ENCODE measurements at regions not wholly inside any gene's neighbourhood (a gene's known extent, or its start where the extent isn't known, plus 50 kb on each side); places are given as distances from the start of the nearest gene placed in this dataset.

- H3K27me3 ChIP-seq, result no peaks in the 10 kb centered on the region
- H3K4me3 ChIP-seq, result no peak overlapping the region
- no peak for TF ChIP-seq CTCF (IDR thresholded peaks at IDR 0.05)
- TF ChIP-seq POLR2A (IDR thresholded peaks at IDR 0.05), result no peak
- TF ChIP-seq POLR2AphosphoS5 (IDR thresholded peaks at IDR 0.05; ENCODE audit: insufficient read depth in 1 of 2, low read depth in 1 of 2), result no peak
- no peaks in the 10 kb centered on the region for H3K36me3 ChIP-seq
- no peak for DNase-seq (ENCODE audit: extremely low spot score in 2 of 2)
- peaks cover under 1% of the 10 kb centered on the region for H3K4me1 ChIP-seq
- no peak overlapping the region for H3K27ac ChIP-seq
- no peaks in the 10 kb centered on the region for H3K9me3 ChIP-seq
- intact Hi-C loops (cut with DNase I), result no loop called here
Observed at GRCh38 chr1:2880812-2881295, 79.4 kb upstream of the TTC34 start.

GRCh38 chr1:2881556-2881955, 80.1 kb upstream of the TTC34 start:
- H3K27me3 ChIP-seq, result no peaks in the 10 kb centered on the region
- intact Hi-C loops (cut with DNase I), result no loop called here
- no peak for TF ChIP-seq POLR2AphosphoS5 (IDR thresholded peaks at IDR 0.05; ENCODE audit: insufficient read depth in 1 of 2, low read depth in 1 of 2)
- TF ChIP-seq POLR2A (IDR thresholded peaks at IDR 0.05), result no peak
- no peak for TF ChIP-seq CTCF (IDR thresholded peaks at IDR 0.05)

GRCh38 chr1:2882966-2883696, 81.6 kb upstream of the TTC34 start:
- no peak for DNase-seq (ENCODE audit: extremely low spot score in 2 of 2)
- TF ChIP-seq POLR2A (IDR thresholded peaks at IDR 0.05) (no peak), CTCF (IDR thresholded peaks at IDR 0.05) (no peak), POLR2AphosphoS5 (IDR thresholded peaks at IDR 0.05; ENCODE audit: insufficient read depth in 1 of 2, low read depth in 1 of 2) (no peak)
- Histone ChIP-seq H3K4me1 (no peaks in the 10 kb centered on the region), H3K9me3 (no peaks in the 10 kb centered on the region), H3K27ac (no peak overlapping the region), H3K4me3 (no peak overlapping the region), H3K27me3 (no peaks in the 10 kb centered on the region), H3K36me3 (no peaks in the 10 kb centered on the region)
- intact Hi-C loops (cut with DNase I), result no loop called here

More at GRCh38 chr1:2881556-2881955, 80.1 kb upstream of the TTC34 start:
- no peak for DNase-seq (ENCODE audit: extremely low spot score in 2 of 2)
- Histone ChIP-seq H3K36me3 (no peaks in the 10 kb centered on the region), H3K27ac (no peak overlapping the region), H3K4me3 (no peak overlapping the region), H3K9me3 (no peaks in the 10 kb centered on the region), H3K4me1 (no peaks in the 10 kb centered on the region)

- H3K4me1 ChIP-seq, result no peaks in the 10 kb centered on the region
- no peak for DNase-seq (ENCODE audit: extremely low spot score in 2 of 2)
- H3K4me3 ChIP-seq, result no peak overlapping the region
- intact Hi-C loops (cut with DNase I), result no loop called here
- H3K27ac ChIP-seq, result no peak overlapping the region
- no peak for TF ChIP-seq CTCF (IDR thresholded peaks at IDR 0.05)
- no peak for TF ChIP-seq POLR2AphosphoS5 (IDR thresholded peaks at IDR 0.05; ENCODE audit: insufficient read depth in 1 of 2, low read depth in 1 of 2)
- TF ChIP-seq POLR2A (IDR thresholded peaks at IDR 0.05), result no peak
- no peaks in the 10 kb centered on the region for H3K36me3 ChIP-seq
- no peaks in the 10 kb centered on the region for H3K9me3 ChIP-seq
- no peaks in the 10 kb centered on the region for H3K27me3 ChIP-seq
Observed at GRCh38 chr1:2885001-2885400, 83.5 kb upstream of the TTC34 start.

- Histone ChIP-seq H3K36me3 (no peaks in the 10 kb centered on the region), H3K4me1 (no peaks in the 10 kb centered on the region), H3K4me3 (no peak overlapping the region), H3K27me3 (no peaks in the 10 kb centered on the region), H3K9me3 (no peaks in the 10 kb centered on the region), H3K27ac (no peak overlapping the region)
- TF ChIP-seq POLR2AphosphoS5 (IDR thresholded peaks at IDR 0.05; ENCODE audit: insufficient read depth in 1 of 2, low read depth in 1 of 2) (no peak), CTCF (IDR thresholded peaks at IDR 0.05) (no peak), POLR2A (IDR thresholded peaks at IDR 0.05) (no peak)
- no peak for DNase-seq (ENCODE audit: extremely low spot score in 2 of 2)
- intact Hi-C loops (cut with DNase I), result no loop called here
Observed at GRCh38 chr1:2886631-2887030, 85.1 kb upstream of the TTC34 start.
